ENCODE measurements at regions not wholly inside any gene's neighbourhood (a gene's known extent, or its start where the extent isn't known, plus 50 kb on each side); places are given as distances from the start of the nearest gene placed in this dataset.

DNA sequence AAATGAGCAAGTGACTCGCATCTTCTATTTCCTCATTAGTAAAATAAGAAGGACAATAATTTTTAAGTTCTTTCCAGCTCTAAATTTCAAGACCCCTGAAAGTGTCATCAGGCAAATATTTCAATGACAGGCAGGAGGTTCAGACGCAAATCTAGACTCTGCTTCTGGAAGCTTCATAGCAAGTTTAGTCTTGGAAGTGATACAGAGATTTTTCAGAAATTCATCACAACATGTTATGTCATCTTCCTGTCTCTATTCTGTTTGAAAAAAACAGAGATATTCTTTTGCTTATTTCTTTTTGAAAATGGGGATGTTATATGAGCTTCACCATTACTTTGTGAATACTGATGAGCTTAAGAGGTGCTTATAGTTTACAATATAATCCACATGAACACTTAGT is 74.0 kb downstream of the C3orf85 start:
- no peak for DNase-seq

DNA sequence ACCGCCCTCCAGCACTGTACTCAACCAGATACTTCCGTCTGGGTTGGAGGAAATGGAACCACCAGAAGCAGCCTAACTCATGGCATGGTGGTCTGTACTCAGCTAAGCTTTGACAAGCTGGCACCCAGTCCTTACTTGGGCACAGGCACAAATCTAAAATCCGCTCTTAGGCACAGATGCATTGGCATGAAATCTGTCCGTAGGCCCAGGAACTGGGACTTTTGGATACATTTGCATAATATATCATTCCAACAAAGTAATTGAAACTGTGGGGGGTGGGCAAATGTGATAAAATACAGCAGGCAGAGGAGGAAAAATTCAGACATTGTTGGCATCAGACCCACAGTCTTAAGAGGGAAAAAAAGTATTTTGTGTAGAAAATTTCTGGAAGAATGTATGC is 75.4 kb downstream of the C3orf85 start:
- DNase-seq = no peak

DNA sequence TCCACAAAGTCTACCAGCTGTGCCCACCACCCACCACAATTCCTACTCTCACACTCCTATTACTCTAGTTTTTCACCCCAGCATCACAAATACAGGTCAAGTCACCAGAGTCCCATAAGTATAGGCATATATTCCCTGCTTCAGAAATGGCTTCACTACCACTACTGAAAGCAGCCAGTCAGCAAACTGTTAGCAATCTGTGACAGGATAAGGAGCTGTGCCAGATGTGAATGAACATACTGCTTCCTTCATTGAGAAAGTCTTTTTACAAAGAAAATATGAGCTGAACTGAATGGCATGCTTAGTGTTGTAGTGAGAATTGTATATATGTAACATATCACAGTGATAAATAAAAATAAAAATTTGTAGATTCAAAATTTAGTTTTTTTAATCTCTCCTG is 76.8 kb downstream of the C3orf85 start:
- DNase-seq = no peak

DNA sequence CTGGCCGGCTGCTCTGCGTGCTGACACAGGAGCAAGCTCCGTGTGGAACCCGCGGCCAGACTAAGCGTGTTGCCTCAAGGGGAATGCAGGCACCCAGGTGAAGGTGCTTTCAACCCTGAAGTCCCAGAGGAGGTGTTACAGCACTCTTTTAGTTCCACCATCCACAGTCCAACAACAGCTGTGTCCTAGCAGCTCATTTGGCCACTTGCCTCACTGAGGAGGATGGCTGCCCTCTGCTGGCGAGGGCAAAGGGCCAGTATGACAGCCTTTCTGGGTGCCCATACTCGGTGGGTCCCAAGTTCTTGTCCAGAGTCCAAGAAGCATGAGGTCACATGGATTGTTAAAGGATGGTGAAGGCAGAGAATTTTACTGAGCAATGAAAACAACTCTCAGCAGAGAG is 87.8 kb downstream of the C3orf85 start:
- peak; percentile 83 for DNase-seq

DNA sequence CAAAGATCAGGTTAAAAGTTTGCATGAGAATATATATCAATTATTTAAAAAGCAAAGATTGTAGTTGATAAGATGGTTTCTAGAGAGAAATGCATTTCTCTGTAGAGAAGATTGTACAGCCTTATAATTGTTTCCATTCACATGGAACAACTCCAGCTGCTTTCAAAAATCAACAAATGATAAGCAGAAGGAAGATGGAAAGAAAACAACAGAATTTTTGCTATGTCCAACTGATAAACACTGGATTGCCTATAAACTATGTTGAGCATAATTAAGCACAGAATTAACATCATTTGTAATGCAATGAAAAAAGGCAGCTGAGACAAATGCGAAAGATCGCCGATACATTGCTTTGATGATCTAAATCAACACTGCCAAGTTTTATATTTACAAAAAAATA is 89.0 kb downstream of the C3orf85 start:
- DNase-seq = no peak

DNA sequence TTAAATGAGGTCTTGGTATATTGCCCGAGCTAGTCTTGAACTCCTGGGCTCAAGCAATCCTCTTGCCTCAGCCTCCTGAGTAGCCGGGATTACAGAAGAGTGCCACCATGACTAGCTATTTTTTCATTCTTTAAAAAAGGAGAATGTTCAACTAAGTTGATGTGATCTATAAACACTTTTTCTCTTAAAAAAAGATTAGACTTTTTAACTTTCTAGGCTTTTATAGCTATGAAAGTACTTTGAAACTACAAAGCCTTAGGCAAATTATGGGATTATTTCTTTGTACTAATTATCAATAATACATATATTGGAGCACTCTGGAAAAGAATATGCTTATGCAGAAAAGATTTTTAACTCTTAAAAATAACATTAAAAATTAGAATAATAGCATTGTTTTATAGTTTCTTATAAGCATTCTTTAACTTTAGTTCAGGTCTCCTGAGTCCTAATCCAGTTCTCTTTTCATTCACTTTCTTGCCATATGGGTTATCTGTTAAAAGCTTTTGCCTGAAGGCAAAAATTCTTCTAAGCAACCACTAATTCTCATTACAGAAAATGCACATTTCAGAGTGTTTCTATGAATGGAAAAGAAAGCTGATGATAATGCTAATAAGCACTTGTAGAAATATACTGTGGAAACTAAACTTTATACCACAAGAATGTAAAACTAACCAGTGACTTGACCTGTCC is 87.8 kb downstream of the DPPA2 start:
- no peak for DNase-seq

DNA sequence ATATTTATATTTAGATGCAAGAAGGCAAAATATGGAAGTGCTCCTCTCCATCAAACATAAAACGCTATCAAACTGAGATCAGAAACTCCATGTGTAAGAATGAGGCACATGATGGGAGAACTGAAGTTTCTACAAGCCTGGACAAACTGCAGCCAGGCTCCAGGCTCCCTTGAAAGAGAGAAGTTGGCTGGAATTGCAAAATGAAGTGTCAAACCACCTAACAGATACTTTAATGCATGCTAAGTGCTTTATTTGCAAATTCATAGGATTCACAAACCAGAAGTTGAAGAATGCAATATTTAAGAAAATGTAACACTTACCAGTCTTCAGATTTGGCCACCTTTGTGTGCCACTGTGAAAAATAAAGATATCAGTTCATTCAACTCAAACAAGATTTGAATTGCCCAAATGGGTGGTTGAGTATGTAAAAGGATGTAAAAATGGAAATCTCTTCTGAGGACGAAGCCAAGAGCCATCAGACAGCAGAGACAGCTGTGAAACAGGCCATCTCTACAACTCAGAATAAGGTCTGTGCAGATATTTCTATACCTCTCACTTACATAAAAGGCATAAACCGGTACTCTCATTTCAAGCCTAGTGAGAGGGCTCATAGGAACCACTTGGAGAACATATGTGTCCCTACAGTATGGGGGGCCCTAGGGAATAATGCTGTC is 87.0 kb downstream of the DPPA2 start:
- DNase-seq = no peak

DNA sequence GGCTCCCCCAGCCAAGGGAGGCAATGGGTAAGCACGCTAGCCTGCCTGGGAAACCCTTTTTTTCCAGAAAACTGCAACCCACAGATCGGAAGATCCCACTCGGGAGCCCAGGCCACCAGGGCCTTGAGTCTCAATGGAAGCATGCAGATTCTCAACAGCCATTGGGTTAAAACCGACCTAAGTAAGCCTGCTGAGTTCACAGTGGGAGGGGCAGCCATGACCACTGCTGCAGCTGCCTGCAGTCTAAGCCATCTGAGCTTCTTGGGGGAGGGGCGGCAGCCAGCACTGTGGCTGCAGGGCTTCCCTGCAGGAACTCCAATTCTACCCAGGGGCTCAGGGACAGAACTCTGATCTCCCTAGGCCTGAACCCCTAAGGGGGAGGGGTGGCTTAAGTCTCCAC is 82.0 kb downstream of the DPPA2 start:
- no peak for DNase-seq

DNA sequence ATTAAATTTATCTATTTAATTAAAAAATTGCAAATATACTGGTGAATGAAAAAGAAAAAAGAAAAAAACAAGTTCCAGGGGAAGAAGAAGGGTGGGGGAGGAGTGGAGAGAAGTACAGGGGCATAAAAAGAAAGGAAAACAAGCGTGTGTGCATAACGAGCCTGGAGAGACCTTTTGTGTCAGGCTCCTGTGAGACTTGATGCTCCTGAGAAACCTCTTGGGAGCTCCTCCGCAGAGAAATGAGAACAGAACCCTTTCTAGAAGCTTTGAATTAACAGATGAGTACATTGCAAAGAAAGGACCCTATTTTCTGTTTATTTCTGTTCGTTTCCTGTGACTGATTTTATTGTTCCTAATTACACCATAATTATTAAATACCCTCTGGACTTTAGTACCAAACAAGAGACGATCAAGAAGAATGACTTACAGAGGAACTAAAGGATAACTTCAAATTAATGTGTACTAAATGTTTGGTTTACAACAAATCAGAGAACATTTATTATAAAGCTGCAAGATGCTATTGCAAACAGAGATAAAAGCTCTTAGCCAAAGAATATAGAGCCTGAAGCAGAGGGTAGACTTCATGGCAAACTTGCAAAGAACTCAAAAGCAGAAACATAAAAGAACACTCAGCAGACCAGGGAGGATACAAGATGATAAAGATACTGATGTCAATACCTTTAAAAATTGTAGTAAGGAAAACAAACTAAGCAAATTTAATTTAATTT is 74.7 kb downstream of the DPPA2 start:
- no peak for DNase-seq

DNA sequence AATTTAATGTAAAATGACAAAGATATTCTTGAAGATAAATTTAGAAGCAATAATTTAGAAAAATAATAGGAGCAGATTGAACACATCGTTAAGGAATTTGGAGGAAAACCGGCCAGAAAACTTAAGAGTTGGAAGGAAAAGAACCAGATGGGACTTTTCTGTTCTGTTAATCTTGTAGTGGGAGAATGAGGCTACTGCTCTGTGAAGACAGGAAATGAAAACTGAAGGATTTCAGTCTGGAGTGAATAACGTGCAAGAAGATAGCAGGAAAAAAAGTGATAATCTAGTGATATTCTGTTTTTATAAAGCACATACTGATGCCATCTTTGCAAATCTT is 74.2 kb downstream of the DPPA2 start:
- DNase-seq = no peak
